Activated CD8-positive, alpha-beta T cell treated with anti-CD3 and anti-CD28 coated beads for 36 hours (primary cell): ENCODE measurements at regions not wholly inside any gene's neighbourhood (a gene's known extent, or its start where the extent isn't known, plus 50 kb on each side); places are given as distances from the start of the nearest gene placed in this dataset.

Source experiments
- ATAC-seq: fragments of 200-7000 bp; cut with Tn5 transposase; one replicate; pipeline ENCODE4 v1.10.0; 2021; ENCODE audit warnings: mild to moderate bottlenecking, moderate library complexity
- CTCF ChIA-PET: fragments of 350-600 bp; sonication (Branson Sonifier 250); formaldehyde crosslinking; loops from one replicate; lab custom pipeline; 2021; ENCODE audit warnings: antibody characterized with exemption; lab: Charles Lee
- POLR2A ChIA-PET: fragments of 350-600 bp; sonication (Branson Sonifier 250); formaldehyde crosslinking; loops from one replicate; lab custom pipeline; 2021; ENCODE audit warnings: antibody characterized with exemption; lab: Charles Lee
- DNase-seq: peaks from one replicate; pipeline ENCODE4 v3.0.0-alpha.2; 2020
- H3K27ac Mint-ChIP-seq: one replicate; pipeline ENCODE4 v1.8.0; 2021; ENCODE audit warnings: mild to moderate bottlenecking, mixed read lengths
- H3K27me3 Mint-ChIP-seq: one replicate; pipeline ENCODE4 v1.8.0; 2021; ENCODE audit warnings: mixed read lengths
- H3K36me3 Mint-ChIP-seq: one replicate; pipeline ENCODE4 v1.8.0; 2021; ENCODE audit warnings: low read depth, mixed read lengths
- H3K4me1 Mint-ChIP-seq: one replicate; pipeline ENCODE4 v1.8.0; 2021; ENCODE audit warnings: low read depth, mixed read lengths
- H3K4me3 Mint-ChIP-seq: one replicate; pipeline ENCODE4 v1.8.0; 2021; ENCODE audit warnings: mild to moderate bottlenecking, moderate library complexity, mixed read lengths
- H3K9me3 Mint-ChIP-seq: one replicate; pipeline ENCODE4 v1.8.0; 2021; ENCODE audit warnings: mixed read lengths
- intact Hi-C: fragments of 100-400 bp; cut with micrococcal nuclease; formaldehyde crosslinking; loops from one replicate; pipeline ENCODE4 v1.10.0; 2022
- TF ChIP-seq, protein P1 (sequence below): fragments of 200-600 bp; IDR thresholded peaks from one replicate; pipeline ENCODE4 v1.8.0; 2022; ENCODE audit warnings: antibody characterized with exemption, mild to moderate bottlenecking

DNA sequence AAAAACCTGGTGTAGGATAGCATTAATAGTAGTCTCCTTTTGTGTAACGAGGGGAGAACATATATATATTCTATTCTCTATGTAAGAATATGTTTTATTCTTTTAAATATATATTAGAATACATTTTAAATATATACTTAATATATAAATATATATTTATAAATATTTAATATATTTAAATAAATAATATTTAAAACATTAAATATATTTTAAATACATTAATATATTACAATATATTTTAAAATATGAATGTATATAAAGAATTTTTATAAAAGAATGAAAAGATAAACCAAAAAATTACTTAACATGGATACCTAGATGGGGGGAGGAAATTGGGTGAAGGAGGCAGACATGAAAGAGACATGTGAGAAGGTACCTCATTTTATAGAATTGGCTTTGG is 53.0 kb upstream of the ZNF831 start:
- DNase-seq (no peak), ATAC-seq (no peak)
- no peaks in the 10 kb centered on the region for H3K36me3 Mint-ChIP-seq
- TF ChIP-seq, protein P1, sequence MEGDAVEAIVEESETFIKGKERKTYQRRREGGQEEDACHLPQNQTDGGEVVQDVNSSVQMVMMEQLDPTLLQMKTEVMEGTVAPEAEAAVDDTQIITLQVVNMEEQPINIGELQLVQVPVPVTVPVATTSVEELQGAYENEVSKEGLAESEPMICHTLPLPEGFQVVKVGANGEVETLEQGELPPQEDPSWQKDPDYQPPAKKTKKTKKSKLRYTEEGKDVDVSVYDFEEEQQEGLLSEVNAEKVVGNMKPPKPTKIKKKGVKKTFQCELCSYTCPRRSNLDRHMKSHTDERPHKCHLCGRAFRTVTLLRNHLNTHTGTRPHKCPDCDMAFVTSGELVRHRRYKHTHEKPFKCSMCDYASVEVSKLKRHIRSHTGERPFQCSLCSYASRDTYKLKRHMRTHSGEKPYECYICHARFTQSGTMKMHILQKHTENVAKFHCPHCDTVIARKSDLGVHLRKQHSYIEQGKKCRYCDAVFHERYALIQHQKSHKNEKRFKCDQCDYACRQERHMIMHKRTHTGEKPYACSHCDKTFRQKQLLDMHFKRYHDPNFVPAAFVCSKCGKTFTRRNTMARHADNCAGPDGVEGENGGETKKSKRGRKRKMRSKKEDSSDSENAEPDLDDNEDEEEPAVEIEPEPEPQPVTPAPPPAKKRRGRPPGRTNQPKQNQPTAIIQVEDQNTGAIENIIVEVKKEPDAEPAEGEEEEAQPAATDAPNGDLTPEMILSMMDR: no peak
- no peak overlapping the region for H3K4me3 Mint-ChIP-seq
- H3K9me3 Mint-ChIP-seq: no peaks in the 10 kb centered on the region
- no peaks in the 10 kb centered on the region for H3K4me1 Mint-ChIP-seq
- H3K27ac Mint-ChIP-seq: no peak overlapping the region
- ChIA-PET POLR2A (interaction anchor here (2.9 kb wide), 1 partner anchor 12 kb away, joined by 9 read pairs; no protein-coding TSS in a partner anchor), CTCF (interaction anchor here (0.9 to 2.6 kb wide), 6 partner anchors 10 to 294 kb away, joined by 3 to 12 read pairs (median 4); no protein-coding TSS in a partner anchor)
- no peaks in the 10 kb centered on the region for H3K27me3 Mint-ChIP-seq
- intact Hi-C loops: no loop called here

DNA sequence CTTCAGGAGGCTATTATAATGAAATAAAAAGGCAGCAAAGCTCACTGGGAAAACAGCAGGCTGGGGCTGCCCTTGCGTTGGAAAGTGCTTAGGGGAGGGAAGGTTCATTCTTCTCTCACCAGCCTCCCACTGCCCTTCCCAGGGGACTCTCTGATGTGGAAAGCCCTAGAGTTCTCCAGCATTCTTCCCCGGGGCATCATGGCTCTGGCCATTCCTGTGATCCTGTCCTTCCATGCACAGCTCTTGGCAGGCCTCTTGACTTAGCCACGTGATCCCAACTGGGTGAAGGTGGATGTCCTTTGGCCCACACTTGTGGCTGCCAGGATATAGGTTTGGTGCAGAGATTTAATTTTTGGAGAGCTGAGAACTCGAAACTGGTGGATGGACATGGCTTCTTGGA is 58.0 kb upstream of the ZNF831 start:
- H3K4me1 Mint-ChIP-seq: peaks cover 17% of the 10 kb centered on the region
- intact Hi-C loops: no loop called here
- ChIA-PET CTCF (interaction anchor here (1.0 to 6.7 kb wide), 3 partner anchors 18 to 102 kb away, joined by 3 to 48 read pairs (median 10); no protein-coding TSS in a partner anchor), POLR2A (interaction anchor here (1.0 kb wide), 1 partner anchor 17 kb away, joined by 4 read pairs; no protein-coding TSS in a partner anchor)
- no peaks in the 10 kb centered on the region for H3K27me3 Mint-ChIP-seq
- H3K27ac Mint-ChIP-seq: no peak overlapping the region
- H3K4me3 Mint-ChIP-seq: no peak overlapping the region
- H3K36me3 Mint-ChIP-seq: no peaks in the 10 kb centered on the region
- TF ChIP-seq, protein P1: no peak
- ATAC-seq (no peak), DNase-seq (no peak)
- H3K9me3 Mint-ChIP-seq: no peaks in the 10 kb centered on the region

DNA sequence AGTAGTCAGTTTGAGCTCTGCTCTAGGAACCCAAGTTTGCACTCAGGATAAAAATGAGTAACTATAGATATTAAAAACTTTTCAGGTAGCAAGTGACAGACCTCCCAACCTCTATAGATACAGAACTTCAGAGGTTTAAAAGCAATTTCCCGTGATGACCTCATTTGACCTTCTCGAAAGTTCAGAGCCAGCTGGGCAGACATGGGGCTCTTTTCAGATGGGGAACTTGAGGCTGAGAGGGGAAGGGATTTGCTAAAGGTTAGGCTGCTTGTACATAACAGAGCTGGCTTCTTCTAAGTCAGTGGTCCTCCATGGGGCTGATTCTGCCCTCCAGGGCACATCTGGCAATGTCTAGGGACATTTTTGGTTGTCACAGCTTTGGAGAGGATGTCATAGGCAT is 58.8 kb upstream of the ZNF831 start:
- TF ChIP-seq, protein P1: no peak
- ChIA-PET CTCF (interaction anchor here (1.1 to 6.7 kb wide), 3 partner anchors 17 to 103 kb away, joined by 3 to 48 read pairs (median 10); no protein-coding TSS in a partner anchor), POLR2A (no interaction called here)
- intact Hi-C loops: no loop called here
- Mint-ChIP-seq H3K9me3 (no peaks in the 10 kb centered on the region), H3K4me1 (peaks cover 17% of the 10 kb centered on the region), H3K27ac (no peak overlapping the region), H3K36me3 (no peaks in the 10 kb centered on the region), H3K27me3 (no peaks in the 10 kb centered on the region), H3K4me3 (no peak overlapping the region)
- ATAC-seq: no peak
- peak; percentile 17 for DNase-seq

DNA sequence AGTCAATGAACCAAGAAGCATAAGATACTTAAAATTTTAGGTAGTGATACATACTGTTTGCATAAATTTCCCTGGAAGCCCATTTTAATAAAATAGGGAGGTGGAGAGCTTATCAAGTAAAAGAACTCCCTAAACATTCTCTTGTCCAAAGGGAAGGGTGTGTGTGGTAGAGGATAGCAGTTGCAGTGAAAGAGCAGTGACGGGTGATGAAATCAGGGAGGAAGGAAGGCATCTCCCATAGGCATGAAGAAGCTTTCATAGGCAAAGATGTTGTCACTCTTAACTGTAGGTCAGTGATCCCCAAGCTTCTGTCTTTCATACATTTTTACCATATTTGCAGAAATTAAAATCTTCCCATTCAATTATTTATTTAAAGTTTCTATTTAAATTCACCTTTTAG is 60.0 kb upstream of the ZNF831 start:
- ATAC-seq (no peak), DNase-seq (no peak)
- CTCF ChIA-PET: interaction anchor here (1.6 to 6.7 kb wide), 4 partner anchors 16 to 301 kb away, joined by 4 to 48 read pairs (median 12); no protein-coding TSS in a partner anchor
- Mint-ChIP-seq H3K27me3 (no peaks in the 10 kb centered on the region), H3K9me3 (no peaks in the 10 kb centered on the region), H3K27ac (no peak overlapping the region), H3K4me3 (no peak overlapping the region), H3K4me1 (peaks cover 17% of the 10 kb centered on the region), H3K36me3 (no peaks in the 10 kb centered on the region)
- intact Hi-C loops: no loop called here
- TF ChIP-seq, protein P1: no peak
- POLR2A ChIA-PET: interaction anchor here (0.6 kb wide), 1 partner anchor 110 kb away, joined by 3 read pairs; no protein-coding TSS in a partner anchor

DNA sequence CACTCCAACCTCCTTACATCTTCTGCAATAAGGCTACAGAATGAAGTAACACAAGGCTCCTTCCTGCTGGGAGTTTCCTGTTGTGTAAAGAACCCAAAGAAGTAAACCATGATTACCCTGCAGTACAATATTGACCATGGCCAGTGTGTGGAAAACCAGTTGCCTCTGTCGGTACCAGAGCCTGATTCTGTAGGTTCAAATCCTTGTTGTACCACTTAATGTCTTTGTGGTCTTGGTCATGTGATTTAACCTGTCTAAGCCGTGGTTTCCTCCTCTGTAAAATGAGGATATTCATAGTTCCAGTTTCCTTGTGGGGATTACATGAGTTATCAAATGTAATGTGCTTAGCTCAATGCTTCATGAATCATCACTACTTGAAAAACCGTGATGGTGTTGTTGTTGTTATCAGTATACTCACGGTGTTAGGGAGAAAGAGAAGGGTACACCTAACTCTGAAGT is 60.3 kb upstream of the PRELID3B start:
- no peaks in the 10 kb centered on the region for H3K36me3 Mint-ChIP-seq
- CTCF ChIA-PET: interaction anchor here (0.9 to 6.7 kb wide), 6 partner anchors 9 to 301 kb away, joined by 3 to 48 read pairs (median 5); no protein-coding TSS in a partner anchor
- TF ChIP-seq, protein P1: no peak
- ATAC-seq (peak; percentile 77), DNase-seq (no peak)
- POLR2A ChIA-PET: no interaction called here
- H3K4me3 Mint-ChIP-seq: no peak overlapping the region
- H3K9me3 Mint-ChIP-seq: no peaks in the 10 kb centered on the region
- no peaks in the 10 kb centered on the region for H3K27me3 Mint-ChIP-seq
- peaks cover 17% of the 10 kb centered on the region for H3K4me1 Mint-ChIP-seq
- peak overlapping the region; percentile 26 for H3K27ac Mint-ChIP-seq
- intact Hi-C loops: no loop called here
